Gastrocnemius medialis (tissue), 4 donors: ENCODE measurements at regions not wholly inside any gene's neighbourhood (a gene's known extent, or its start where the extent isn't known, plus 50 kb on each side); places are given as distances from the start of the nearest gene placed in this dataset.

Experiments used
- ATAC-seq, 2 donors: fragments of 150-250 bp; one replicate each; pipeline ENCODE4 v1.9.1; 2016
- DNase-seq, 2 donors: peaks; one replicate each; pipeline ENCODE4 v3.0.0-alpha.2; 2019
- H3K27ac ChIP-seq, 4 donors: fragments of 200-600 bp; sonication (generic); 1 replicate in 1 of 4; 2 replicates in 3 of 4; pipeline ENCODE4 v1.5.1; 2016 to 2018; ENCODE audit warnings: mild to moderate bottlenecking in 2 of 4, moderate library complexity in 1 of 4
- H3K27me3 ChIP-seq, 3 donors: fragments of 200-600 bp; sonication (generic) in 2 of 3; 1 replicate in 1 of 3; 2 replicates in 2 of 3; pipeline versions ENCODE4 v1.5.1 to v1.6.0; 2016 to 2019; ENCODE audit warnings: mild to moderate bottlenecking in 1 of 3, moderate library complexity in 1 of 3
- H3K36me3 ChIP-seq, 2 donors: fragments of 200-600 bp; sonication (generic) in 1 of 2; one replicate each; pipeline ENCODE4 v1.5.1; 2017 to 2018
- H3K4me1 ChIP-seq, 2 donors: fragments of 200-600 bp; sonication (generic) in 1 of 2; one replicate each; pipeline ENCODE4 v1.5.1; 2016 to 2017; ENCODE audit warnings: mild to moderate bottlenecking in 2 of 2
- H3K4me3 ChIP-seq, 4 donors: fragments of 200-600 bp; sonication (generic) in 3 of 4; 1 replicate in 1 of 4; 2 replicates in 3 of 4; pipeline ENCODE4 v1.5.1; 2016 to 2019; ENCODE audit warnings: mild to moderate bottlenecking in 2 of 4
- H3K9me3 ChIP-seq, 3 donors: fragments of 200-600 bp; sonication (generic) in 2 of 3; 1 replicate in 1 of 3; 2 replicates in 2 of 3; pipeline ENCODE4 v1.5.1; 2016 to 2019
- POLR2A ChIP-seq, 2 donors: fragments of 450-650 bp; IDR thresholded peaks; one replicate each; pipeline ENCODE4 v1.6.1; 2017; ENCODE audit warnings: antibody characterized with exemption in 2 of 2, mild to moderate bottlenecking in 2 of 2, moderate library complexity in 2 of 2
- in situ Hi-C, 4 donors: fragments of 200-750 bp; cut with MboI; loops; one replicate each; pipeline versions ENCODE4 v1.15.0 to v1.8.0; 2017; ENCODE audit warnings: low sequenced_read_pairs in 4 of 4
- intact Hi-C: fragments of 100-400 bp; cut with DNase I; formaldehyde crosslinking; loops from one replicate; pipeline ENCODE4 v1.15.1; 2023; ENCODE audit warnings: low total_unique reads
- TF ChIP-seq, protein P1 (sequence below), 5 experiments: fragments of 450-650 bp in 3 of 5; fragments of 200-600 bp in 2 of 5; sonication (generic) in 2 of 5; IDR thresholded peaks in 4 of 5; conservative IDR thresholded peaks in 1 of 5; 1 replicate in 4 of 5; 2 replicates in 1 of 5; pipeline ENCODE4 v1.5.1; 2016 to 2019; ENCODE audit warnings: antibody characterized with exemption in 5 of 5, mild to moderate bottlenecking in 3 of 5, moderate library complexity in 3 of 5

DNA sequence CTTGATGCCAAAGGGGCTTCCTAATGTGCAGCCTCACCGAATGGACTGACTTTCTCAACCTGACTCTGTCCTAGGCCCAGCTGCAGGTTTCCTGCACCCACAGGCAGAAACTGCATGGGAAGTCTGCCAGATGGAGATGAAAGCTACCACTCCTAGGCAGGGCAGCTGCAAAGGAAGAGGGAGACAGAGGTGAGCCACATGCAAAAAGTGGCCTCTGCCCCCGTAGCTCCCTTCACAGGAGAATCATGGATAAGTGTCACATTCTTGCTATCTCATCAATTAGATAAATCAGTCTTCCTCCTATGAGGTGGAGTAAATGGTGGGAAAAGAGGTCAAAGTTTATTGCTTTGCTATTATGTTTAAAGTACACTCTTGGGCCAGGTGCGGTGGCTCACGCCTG lies 191.3 kb downstream of the ALDH8A1 start:
- Histone ChIP-seq H3K9me3 (no peaks in the 10 kb centered on the region), H3K27me3 (no peaks in the 10 kb centered on the region), H3K27ac (no peak overlapping the region), H3K4me1 (no peaks in the 10 kb centered on the region), H3K4me3 (no peak overlapping the region), H3K36me3 (no peaks in the 10 kb centered on the region)
- no peak for TF ChIP-seq POLR2A (IDR thresholded peaks at IDR 0.05)
- TF ChIP-seq, protein P1, sequence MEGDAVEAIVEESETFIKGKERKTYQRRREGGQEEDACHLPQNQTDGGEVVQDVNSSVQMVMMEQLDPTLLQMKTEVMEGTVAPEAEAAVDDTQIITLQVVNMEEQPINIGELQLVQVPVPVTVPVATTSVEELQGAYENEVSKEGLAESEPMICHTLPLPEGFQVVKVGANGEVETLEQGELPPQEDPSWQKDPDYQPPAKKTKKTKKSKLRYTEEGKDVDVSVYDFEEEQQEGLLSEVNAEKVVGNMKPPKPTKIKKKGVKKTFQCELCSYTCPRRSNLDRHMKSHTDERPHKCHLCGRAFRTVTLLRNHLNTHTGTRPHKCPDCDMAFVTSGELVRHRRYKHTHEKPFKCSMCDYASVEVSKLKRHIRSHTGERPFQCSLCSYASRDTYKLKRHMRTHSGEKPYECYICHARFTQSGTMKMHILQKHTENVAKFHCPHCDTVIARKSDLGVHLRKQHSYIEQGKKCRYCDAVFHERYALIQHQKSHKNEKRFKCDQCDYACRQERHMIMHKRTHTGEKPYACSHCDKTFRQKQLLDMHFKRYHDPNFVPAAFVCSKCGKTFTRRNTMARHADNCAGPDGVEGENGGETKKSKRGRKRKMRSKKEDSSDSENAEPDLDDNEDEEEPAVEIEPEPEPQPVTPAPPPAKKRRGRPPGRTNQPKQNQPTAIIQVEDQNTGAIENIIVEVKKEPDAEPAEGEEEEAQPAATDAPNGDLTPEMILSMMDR (IDR thresholded peaks at IDR 0.05 in 4 of 5, conservative IDR thresholded peaks at IDR 0.05 in 1 of 5), result no peak
- intact Hi-C loops (no loop called here), in situ Hi-C loops (no loop called here)
- ATAC-seq, result no peak
- DNase-seq, result no peak

DNA sequence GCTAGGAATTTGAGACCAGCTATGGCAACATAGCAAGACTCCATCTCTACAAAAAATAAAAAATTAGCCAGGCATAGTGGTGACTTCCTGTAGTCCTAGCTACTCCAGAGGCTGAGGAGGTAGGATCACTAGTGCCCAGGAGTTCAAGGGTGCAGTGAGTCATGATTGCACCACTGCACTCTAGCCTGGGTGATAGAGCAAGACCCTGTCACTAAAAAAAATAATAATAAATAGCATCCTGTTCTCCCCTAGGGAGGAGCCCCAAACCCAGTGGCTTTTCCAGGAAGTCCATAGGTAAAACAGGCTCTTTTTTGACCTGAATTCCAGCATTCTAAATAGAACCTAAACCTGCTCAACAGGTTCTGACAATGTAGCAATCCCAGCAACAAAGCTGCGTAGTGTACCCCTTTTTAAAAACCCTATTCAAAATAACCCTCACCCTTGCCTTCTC lies 192.0 kb downstream of the ALDH8A1 start:
- ATAC-seq, result no peak
- intact Hi-C loops (no loop called here), in situ Hi-C loops (no loop called here)
- H3K4me1 ChIP-seq, result no peaks in the 10 kb centered on the region
- no peaks in the 10 kb centered on the region for H3K36me3 ChIP-seq
- no peaks in the 10 kb centered on the region for H3K27me3 ChIP-seq
- H3K27ac ChIP-seq, result no peak overlapping the region
- DNase-seq, result no peak
- H3K9me3 ChIP-seq, result no peaks in the 10 kb centered on the region
- TF ChIP-seq POLR2A (IDR thresholded peaks at IDR 0.05), result no peak
- TF ChIP-seq, protein P1 (IDR thresholded peaks at IDR 0.05 in 4 of 5, conservative IDR thresholded peaks at IDR 0.05 in 1 of 5), result no peak
- no peak overlapping the region for H3K4me3 ChIP-seq

DNA sequence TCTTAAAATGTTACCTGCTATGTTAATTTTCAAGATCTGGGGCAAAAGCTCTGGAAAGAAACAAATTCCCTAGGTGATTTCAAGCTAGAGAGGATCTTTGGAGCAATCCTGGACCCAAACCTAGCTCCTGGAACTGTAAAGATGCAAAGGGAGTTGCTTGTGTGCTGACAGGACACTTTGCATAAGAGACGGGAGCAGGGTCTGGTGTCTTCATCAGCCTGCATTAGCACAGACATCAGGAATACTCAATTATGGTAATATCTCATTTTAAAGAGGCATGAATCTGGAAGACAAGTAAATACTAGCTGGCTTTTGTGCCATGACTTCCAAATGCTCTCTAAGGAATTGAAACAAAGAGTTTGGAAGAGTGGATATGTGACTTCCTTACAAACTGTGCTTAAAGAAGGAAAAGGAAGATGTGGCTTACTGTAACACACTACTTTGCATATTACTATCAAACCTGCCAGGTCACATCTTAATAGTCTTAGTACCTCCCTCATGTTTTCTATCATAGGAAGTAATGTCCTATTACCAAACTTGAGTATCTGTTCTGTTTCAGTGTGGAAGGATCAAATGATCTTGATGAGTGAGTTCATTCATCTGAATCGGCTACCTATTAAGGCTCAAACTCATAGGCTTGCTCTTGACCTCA lies 193.4 kb downstream of the ALDH8A1 start:
- intact Hi-C loops (no loop called here), in situ Hi-C loops (no loop called here)
- H3K27ac ChIP-seq, result no peak overlapping the region
- H3K27me3 ChIP-seq, result no peaks in the 10 kb centered on the region
- no peaks in the 10 kb centered on the region for H3K4me1 ChIP-seq
- H3K9me3 ChIP-seq, result no peaks in the 10 kb centered on the region
- H3K4me3 ChIP-seq, result no peak overlapping the region
- TF ChIP-seq, protein P1 (IDR thresholded peaks at IDR 0.05 in 4 of 5, conservative IDR thresholded peaks at IDR 0.05 in 1 of 5), result no peak
- no peak for TF ChIP-seq POLR2A (IDR thresholded peaks at IDR 0.05)
- H3K36me3 ChIP-seq, result no peaks in the 10 kb centered on the region
- DNase-seq, result no peak
- no peak for ATAC-seq

DNA sequence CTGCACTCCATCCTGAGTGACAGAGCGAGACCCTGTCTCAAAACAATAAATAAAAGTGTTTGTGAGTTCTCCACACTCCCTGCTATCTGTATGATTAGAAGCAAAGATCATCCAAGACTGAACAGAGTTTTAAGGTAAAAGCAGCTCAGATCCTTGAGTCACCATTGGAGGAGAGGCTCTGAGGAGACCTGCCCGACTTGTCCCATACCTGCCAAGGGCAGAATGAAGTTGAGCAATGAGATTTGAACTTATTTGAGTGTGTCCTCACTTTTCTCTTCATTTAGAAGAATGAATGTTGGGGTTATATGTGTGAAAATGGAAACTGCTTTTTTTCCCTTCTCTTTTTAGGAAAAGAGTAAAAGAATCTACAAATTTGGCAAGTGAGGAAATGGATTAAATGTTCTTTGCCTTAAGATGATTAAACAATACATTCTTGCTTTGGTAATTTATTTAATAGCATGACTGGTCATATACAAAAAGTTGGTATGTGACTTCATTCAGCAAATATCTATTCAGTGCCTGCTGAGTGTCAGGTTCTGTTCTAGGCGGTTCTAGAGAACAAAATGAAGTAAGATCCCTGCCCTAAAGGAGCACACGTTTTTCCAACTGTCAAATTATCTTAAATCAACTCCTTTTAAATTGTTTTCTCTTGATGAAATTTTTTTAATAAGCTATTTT lies 195.7 kb downstream of the ALDH8A1 start:
- TF ChIP-seq, protein P1 (IDR thresholded peaks at IDR 0.05 in 4 of 5, conservative IDR thresholded peaks at IDR 0.05 in 1 of 5), result no peak
- no peak for TF ChIP-seq POLR2A (IDR thresholded peaks at IDR 0.05)
- no peaks in the 10 kb centered on the region for H3K9me3 ChIP-seq
- DNase-seq (no peak), ATAC-seq (no peak)
- no peaks in the 10 kb centered on the region for H3K27me3 ChIP-seq
- H3K4me1 ChIP-seq, result no peaks in the 10 kb centered on the region
- H3K36me3 ChIP-seq, result no peaks in the 10 kb centered on the region
- intact Hi-C loops (no loop called here), in situ Hi-C loops (no loop called here)
- no peak overlapping the region for H3K27ac ChIP-seq
- no peak overlapping the region for H3K4me3 ChIP-seq
